ENCODE measurements at regions not wholly inside any gene's neighbourhood (a gene's known extent, or its start where the extent isn't known, plus 50 kb on each side); places are given as distances from the start of the nearest gene placed in this dataset.

DNA sequence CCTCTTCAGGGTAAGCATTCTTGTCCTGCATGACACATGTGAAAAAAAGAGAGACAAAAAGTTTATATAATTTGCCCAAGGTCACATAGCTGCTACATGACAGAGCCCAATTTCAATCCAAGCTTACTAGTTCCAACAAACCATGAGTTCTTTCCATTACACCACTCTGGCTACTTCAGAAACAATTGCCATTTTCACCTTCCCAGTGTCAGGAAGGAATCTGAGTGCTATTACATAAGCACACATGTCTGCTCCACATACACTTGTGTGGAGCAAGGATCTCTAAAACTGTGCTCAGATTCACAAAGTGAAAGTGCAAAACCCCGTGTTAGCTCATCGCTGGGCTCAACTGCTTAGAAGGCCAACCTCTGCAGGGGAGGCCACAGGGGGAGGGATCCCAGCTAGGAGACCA, 356.2 kb upstream of the NFE2L3 start:
- no peaks in the 10 kb centered on the region for H3K27me3 ChIP-seq (ENCODE audit: insufficient read depth, poor library complexity, severe bottlenecking)
- H3K27ac ChIP-seq (replicated peaks), result no peak overlapping the region
- TF ChIP-seq, protein P1, sequence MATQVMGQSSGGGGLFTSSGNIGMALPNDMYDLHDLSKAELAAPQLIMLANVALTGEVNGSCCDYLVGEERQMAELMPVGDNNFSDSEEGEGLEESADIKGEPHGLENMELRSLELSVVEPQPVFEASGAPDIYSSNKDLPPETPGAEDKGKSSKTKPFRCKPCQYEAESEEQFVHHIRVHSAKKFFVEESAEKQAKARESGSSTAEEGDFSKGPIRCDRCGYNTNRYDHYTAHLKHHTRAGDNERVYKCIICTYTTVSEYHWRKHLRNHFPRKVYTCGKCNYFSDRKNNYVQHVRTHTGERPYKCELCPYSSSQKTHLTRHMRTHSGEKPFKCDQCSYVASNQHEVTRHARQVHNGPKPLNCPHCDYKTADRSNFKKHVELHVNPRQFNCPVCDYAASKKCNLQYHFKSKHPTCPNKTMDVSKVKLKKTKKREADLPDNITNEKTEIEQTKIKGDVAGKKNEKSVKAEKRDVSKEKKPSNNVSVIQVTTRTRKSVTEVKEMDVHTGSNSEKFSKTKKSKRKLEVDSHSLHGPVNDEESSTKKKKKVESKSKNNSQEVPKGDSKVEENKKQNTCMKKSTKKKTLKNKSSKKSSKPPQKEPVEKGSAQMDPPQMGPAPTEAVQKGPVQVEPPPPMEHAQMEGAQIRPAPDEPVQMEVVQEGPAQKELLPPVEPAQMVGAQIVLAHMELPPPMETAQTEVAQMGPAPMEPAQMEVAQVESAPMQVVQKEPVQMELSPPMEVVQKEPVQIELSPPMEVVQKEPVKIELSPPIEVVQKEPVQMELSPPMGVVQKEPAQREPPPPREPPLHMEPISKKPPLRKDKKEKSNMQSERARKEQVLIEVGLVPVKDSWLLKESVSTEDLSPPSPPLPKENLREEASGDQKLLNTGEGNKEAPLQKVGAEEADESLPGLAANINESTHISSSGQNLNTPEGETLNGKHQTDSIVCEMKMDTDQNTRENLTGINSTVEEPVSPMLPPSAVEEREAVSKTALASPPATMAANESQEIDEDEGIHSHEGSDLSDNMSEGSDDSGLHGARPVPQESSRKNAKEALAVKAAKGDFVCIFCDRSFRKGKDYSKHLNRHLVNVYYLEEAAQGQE (IDR thresholded peaks at IDR 0.05; ENCODE audit: insufficient replicate concordance, low read depth), result no peak
- TF ChIP-seq, protein P2, sequence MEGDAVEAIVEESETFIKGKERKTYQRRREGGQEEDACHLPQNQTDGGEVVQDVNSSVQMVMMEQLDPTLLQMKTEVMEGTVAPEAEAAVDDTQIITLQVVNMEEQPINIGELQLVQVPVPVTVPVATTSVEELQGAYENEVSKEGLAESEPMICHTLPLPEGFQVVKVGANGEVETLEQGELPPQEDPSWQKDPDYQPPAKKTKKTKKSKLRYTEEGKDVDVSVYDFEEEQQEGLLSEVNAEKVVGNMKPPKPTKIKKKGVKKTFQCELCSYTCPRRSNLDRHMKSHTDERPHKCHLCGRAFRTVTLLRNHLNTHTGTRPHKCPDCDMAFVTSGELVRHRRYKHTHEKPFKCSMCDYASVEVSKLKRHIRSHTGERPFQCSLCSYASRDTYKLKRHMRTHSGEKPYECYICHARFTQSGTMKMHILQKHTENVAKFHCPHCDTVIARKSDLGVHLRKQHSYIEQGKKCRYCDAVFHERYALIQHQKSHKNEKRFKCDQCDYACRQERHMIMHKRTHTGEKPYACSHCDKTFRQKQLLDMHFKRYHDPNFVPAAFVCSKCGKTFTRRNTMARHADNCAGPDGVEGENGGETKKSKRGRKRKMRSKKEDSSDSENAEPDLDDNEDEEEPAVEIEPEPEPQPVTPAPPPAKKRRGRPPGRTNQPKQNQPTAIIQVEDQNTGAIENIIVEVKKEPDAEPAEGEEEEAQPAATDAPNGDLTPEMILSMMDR (IDR thresholded peaks at IDR 0.05; ENCODE audit: insufficient read depth, low read length), result no peak
- TF ChIP-seq SPI1 (IDR thresholded peaks at IDR 0.05; ENCODE audit: borderline replicate concordance, low read depth) (no peak), GABPA (IDR thresholded peaks at IDR 0.05; ENCODE audit: low read depth) (no peak), POLR2AphosphoS5 (IDR thresholded peaks at IDR 0.05; ENCODE audit: low read depth) (no peak)
- DNase-seq (ENCODE audit: low read depth in 1 of 2, low spot score in 1 of 2), result no peak
- no peak overlapping the region for H3K4me3 ChIP-seq (replicated peaks; ENCODE audit: insufficient read depth, low read length)

GRCh38 chr7:25798344-25798743, 353.7 kb upstream of the NFE2L3 start:
- H3K27ac ChIP-seq (replicated peaks), result no peak overlapping the region
- no peak for DNase-seq (ENCODE audit: low read depth in 1 of 2, low spot score in 1 of 2)

DNA sequence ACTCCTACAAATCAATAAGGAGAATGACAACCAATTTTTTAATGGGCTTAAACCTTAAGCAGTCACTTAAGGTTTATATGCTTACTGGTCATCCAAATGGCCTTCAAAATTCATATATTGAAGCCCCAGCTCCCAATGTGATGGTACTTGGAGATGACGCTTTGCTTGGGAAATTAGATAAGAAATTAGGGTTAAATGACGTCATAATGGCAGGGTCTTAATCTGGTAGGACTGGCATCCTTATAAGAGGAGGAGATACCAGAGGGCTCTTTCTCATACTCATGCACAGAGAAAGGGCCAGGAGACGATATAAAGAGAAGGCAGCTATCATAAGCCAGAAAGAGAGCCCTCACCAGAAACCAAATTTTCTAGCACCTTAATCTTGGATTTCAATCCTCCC, 350.8 kb upstream of the NFE2L3 start:
- Histone ChIP-seq H3K27me3 (ENCODE audit: insufficient read depth, poor library complexity, severe bottlenecking) (peaks cover 2% of the 10 kb centered on the region), H3K4me3 (replicated peaks; ENCODE audit: insufficient read depth, low read length) (no peak overlapping the region), H3K27ac (replicated peaks) (no peak overlapping the region)
- DNase-seq (ENCODE audit: low read depth in 1 of 2, low spot score in 1 of 2), result no peak
- TF ChIP-seq GABPA (IDR thresholded peaks at IDR 0.05; ENCODE audit: low read depth) (no peak), SPI1 (IDR thresholded peaks at IDR 0.05; ENCODE audit: borderline replicate concordance, low read depth) (no peak), POLR2AphosphoS5 (IDR thresholded peaks at IDR 0.05; ENCODE audit: low read depth) (no peak)
- TF ChIP-seq, protein P1 (IDR thresholded peaks at IDR 0.05; ENCODE audit: insufficient replicate concordance, low read depth), result no peak
- TF ChIP-seq, protein P2 (IDR thresholded peaks at IDR 0.05; ENCODE audit: insufficient read depth, low read length), result no peak

More at GRCh38 chr7:25798344-25798743, 353.7 kb upstream of the NFE2L3 start:
- no peak overlapping the region for H3K4me3 ChIP-seq (replicated peaks; ENCODE audit: insufficient read depth, low read length)
- peaks cover 2% of the 10 kb centered on the region for H3K27me3 ChIP-seq (ENCODE audit: insufficient read depth, poor library complexity, severe bottlenecking)
- no peak for TF ChIP-seq SPI1 (IDR thresholded peaks at IDR 0.05; ENCODE audit: borderline replicate concordance, low read depth)
- no peak for TF ChIP-seq POLR2AphosphoS5 (IDR thresholded peaks at IDR 0.05; ENCODE audit: low read depth)
- TF ChIP-seq, protein P2 (IDR thresholded peaks at IDR 0.05; ENCODE audit: insufficient read depth, low read length), result no peak

- DNase-seq (ENCODE audit: low read depth in 1 of 2, low spot score in 1 of 2), result no peak
- TF ChIP-seq SPI1 (IDR thresholded peaks at IDR 0.05; ENCODE audit: borderline replicate concordance, low read depth) (no peak), POLR2AphosphoS5 (IDR thresholded peaks at IDR 0.05; ENCODE audit: low read depth) (no peak), GABPA (IDR thresholded peaks at IDR 0.05; ENCODE audit: low read depth) (no peak)
- TF ChIP-seq, protein P2 (IDR thresholded peaks at IDR 0.05; ENCODE audit: insufficient read depth, low read length), result no peak
- TF ChIP-seq, protein P1 (IDR thresholded peaks at IDR 0.05; ENCODE audit: insufficient replicate concordance, low read depth), result no peak
- H3K4me3 ChIP-seq (replicated peaks; ENCODE audit: insufficient read depth, low read length), result no peak overlapping the region
- no peak overlapping the region for H3K27ac ChIP-seq (replicated peaks)
- H3K27me3 ChIP-seq (ENCODE audit: insufficient read depth, poor library complexity, severe bottlenecking), result peaks cover 2% of the 10 kb centered on the region
Measured at GRCh38 chr7:25802057-25802456, 349.9 kb upstream of the NFE2L3 start.

All from HL-60 (cell line).